K562 (cell line): ENCODE measurements at regions not wholly inside any gene's neighbourhood (a gene's known extent, or its start where the extent isn't known, plus 50 kb on each side); places are given as distances from the start of the nearest gene placed in this dataset.

Source experiments
- ATAC-seq: fragments of 200-7000 bp; cut with Tn5 transposase; 3 replicates; pipeline ENCODE4 v1.9.1; 2020; ENCODE audit warnings: moderate library complexity
- BruUV-seq: library from RNA; stranded (reverse); fragments of 400-500 nt; replicated peaks from 2 replicates; lab custom pipeline; 2021; lab: Mats Ljungman, UMichigan
- CTCF ChIA-PET: fragments of 300-600 bp; formaldehyde crosslinking; extraction: SDS; loops from one replicate; lab custom pipeline; 2021; ENCODE audit warnings: low intra/inter-chr PET ratio; lab: Yijun Ruan, JAX
- POLR2A ChIA-PET: fragments of 300-600, 350-650 bp; sonication (Branson Sonifier 250); formaldehyde crosslinking; extraction: SDS; loops from one replicate; lab custom pipeline; 2021; ENCODE audit warnings: antibody characterized with exemption, inconsistent platforms; lab: Yijun Ruan, JAX
- DNase-seq, 4 experiments: peaks; one replicate each; pipeline versions ENCODE4 v3.0.0 to v3.0.0-alpha.2; 2011 to 2018; ENCODE audit warnings: low spot score in 3 of 4, mixed read lengths in 3 of 4; ENCODE audit errors: extremely low read depth in 1 of 4
- FAIRE-seq: peaks from 2 replicates; lab custom pipeline; 2011; peaks lifted over from hg19 to GRCh38; lab: Jason Lieb, UNC
- H2AFZ ChIP-seq: 2 replicates; pipeline ENCODE4 v1.6.0; 2011; ENCODE audit warnings: low read depth, low read length, control low read depth, inconsistent platforms
- H3K27ac ChIP-seq: fragments of 200-600 bp; 3 replicates; pipeline ENCODE4 v1.8.0; 2011; ENCODE audit warnings: low read depth, mild to moderate bottlenecking, control low read depth, inconsistent platforms, low read length, moderate library complexity, mixed read lengths; ENCODE audit errors: extremely low read depth
- H3K27me3 ChIP-seq, 2 experiments: fragments of 300-600 bp in 1 of 2; 2 replicates in 1 of 2; 3 replicates in 1 of 2; pipeline versions ENCODE4 v1.6.0 to v1.8.0; 2011; ENCODE audit warnings: inconsistent platforms in 2 of 2, low read length in 2 of 2, mild to moderate bottlenecking in 1 of 2, mixed read lengths in 1 of 2, moderate library complexity in 1 of 2; ENCODE audit not compliant: control insufficient read depth in 2 of 2, insufficient read depth in 2 of 2
- H3K36me3 ChIP-seq: fragments of 300-600 bp; 3 replicates; pipeline ENCODE4 v1.8.0; 2011; ENCODE audit warnings: mild to moderate bottlenecking, low read length, inconsistent platforms; ENCODE audit not compliant: control insufficient read depth, insufficient read depth
- H3K4me1 ChIP-seq, 2 experiments: fragments of 200-600 bp in 1 of 2; replicated peaks in 1 of 2; 2 replicates in 1 of 2; 3 replicates in 1 of 2; pipeline versions ENCODE4 v1.5.1 to v1.8.0; 2011; ENCODE audit warnings: inconsistent platforms in 2 of 2, low read length in 2 of 2, mild to moderate bottlenecking in 1 of 2, mixed read lengths in 1 of 2, moderate library complexity in 1 of 2; ENCODE audit not compliant: control insufficient read depth in 2 of 2, insufficient read depth in 2 of 2
- H3K4me2 ChIP-seq: 2 replicates; pipeline ENCODE4 v1.6.1; 2011; ENCODE audit warnings: low read length, control low read depth, inconsistent platforms, mixed read lengths; ENCODE audit not compliant: insufficient read depth
- H3K4me3 ChIP-seq: fragments of 200-600 bp; sonication (generic), shearing (Covaris generic); 2 replicates; pipeline ENCODE4 v1.5.1; 2016; ENCODE audit warnings: control low read depth, inconsistent platforms
- H3K79me2 ChIP-seq: fragments of 200-600 bp; 3 replicates; pipeline ENCODE4 v1.8.0; 2011; ENCODE audit warnings: low read length, inconsistent platforms; ENCODE audit not compliant: control insufficient read depth, insufficient read depth
- H3K9ac ChIP-seq, 2 experiments: 2 replicates each; pipeline versions ENCODE4 v1.6.0 to v1.6.1; 2011; ENCODE audit warnings: low read depth in 2 of 2, low read length in 2 of 2, control low read depth in 1 of 2, inconsistent platforms in 1 of 2, mild to moderate bottlenecking in 1 of 2, mixed read lengths in 1 of 2; ENCODE audit not compliant: insufficient read depth in 1 of 2
- H3K9me1 ChIP-seq: one replicate; pipeline ENCODE4 v1.6.0; 2011; ENCODE audit warnings: inconsistent platforms, mild to moderate bottlenecking, low read length, moderate library complexity; ENCODE audit not compliant: control insufficient read depth, insufficient read depth
- H3K9me3 ChIP-seq: replicated peaks from 2 replicates; pipeline ENCODE4 v1.5.1; 2011; ENCODE audit warnings: low read depth, low read length, inconsistent platforms; ENCODE audit not compliant: control insufficient read depth, insufficient read depth
- H4K20me1 ChIP-seq: replicated peaks from 2 replicates; pipeline ENCODE4 v1.6.1; 2011; ENCODE audit warnings: low read length, inconsistent platforms, mixed read lengths; ENCODE audit not compliant: control insufficient read depth, insufficient read depth
- ARID2 ChIP-seq: fragments of 450-650 bp; IDR thresholded peaks from 2 replicates; pipeline ENCODE4 v1.6.1; 2017; ENCODE audit warnings: antibody characterized with exemption, mild to moderate bottlenecking
- BRD9 ChIP-seq: fragments of 450-650 bp; IDR thresholded peaks from 2 replicates; pipeline ENCODE4 v1.6.1; 2018; ENCODE audit warnings: low read depth; ENCODE audit not compliant: partially characterized antibody
- CBFB ChIP-seq: sonication (generic); formaldehyde crosslinking; IDR thresholded peaks from 2 replicates; pipeline ENCODE4 v1.4.0; 2020; ENCODE audit warnings: mild to moderate bottlenecking, missing genetic modification reagents
- HMGXB4 ChIP-seq: sonication (generic); formaldehyde crosslinking; IDR thresholded peaks from 2 replicates; pipeline ENCODE4 v1.8.1; 2023; ENCODE audit warnings: mild to moderate bottlenecking, missing genetic modification reagents
- HNRNPH1 ChIP-seq: fragments of 200-400 bp; formaldehyde crosslinking; optimal IDR thresholded peaks from 2 replicates; pipeline ENCODE3; 2017; ENCODE audit warnings: low read depth, mild to moderate bottlenecking, low read length, moderate library complexity
- ZNF134 ChIP-seq: fragments of 250-450 bp; sonication (Bioruptor Pico); conservative IDR thresholded peaks from 2 replicates; pipeline ENCODE4 v1.4.0; 2020
- ZNF699 ChIP-seq: fragments of 250-450 bp; sonication (Bioruptor Pico); IDR thresholded peaks from 2 replicates; pipeline ENCODE4 v1.8.0; 2021; ENCODE audit warnings: mild to moderate bottlenecking, moderate library complexity; ENCODE audit not compliant: insufficient replicate concordance
- ZNF707 ChIP-seq: fragments of 250-450 bp; sonication (Bioruptor Pico); conservative IDR thresholded peaks from 2 replicates; pipeline ENCODE4 v1.8.0; 2022; ENCODE audit warnings: inconsistent platforms, mild to moderate bottlenecking, moderate library complexity
- in situ Hi-C: fragments of 300-500 bp; cut with MboI; formaldehyde crosslinking; loops from 4 replicates; pipeline ENCODE4 v1.15.0; 2018; ENCODE audit warnings: inconsistent platforms, mixed read lengths
- intact Hi-C: fragments of 100-400 bp; cut with micrococcal nuclease; formaldehyde crosslinking; loops from 2 replicates; pipeline ENCODE4 v1.14.2; 2022
- TF ChIP-seq, protein P1 (sequence below): sonication (generic); formaldehyde crosslinking; IDR thresholded peaks from 2 replicates; pipeline ENCODE4 v1.8.0; 2022; ENCODE audit warnings: mild to moderate bottlenecking, missing genetic modification reagents, borderline replicate concordance

DNA sequence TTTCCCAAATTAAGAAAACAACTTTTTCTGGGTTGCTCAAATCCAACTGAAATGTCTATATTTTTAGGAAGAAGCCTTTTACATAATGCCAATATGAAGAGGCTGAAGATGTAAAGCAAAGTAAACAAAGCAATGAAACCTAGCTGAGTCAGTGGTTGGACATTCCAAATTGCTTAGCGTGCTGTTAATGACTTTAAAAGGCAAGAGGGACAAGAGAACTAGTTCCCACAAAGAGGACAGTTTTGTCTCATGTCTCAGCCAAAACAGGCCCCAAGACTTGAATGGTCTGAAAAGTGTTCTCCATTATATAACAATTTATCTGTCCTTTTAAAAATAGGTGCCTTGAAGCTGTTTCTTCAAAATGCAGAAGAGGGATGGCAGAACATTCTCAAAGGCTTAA, 407.0 kb downstream of the ENC1 start (continued):
- TF ChIP-seq HMGXB4 = no peak
- no peak for TF ChIP-seq ARID2
- TF ChIP-seq, protein P1, sequence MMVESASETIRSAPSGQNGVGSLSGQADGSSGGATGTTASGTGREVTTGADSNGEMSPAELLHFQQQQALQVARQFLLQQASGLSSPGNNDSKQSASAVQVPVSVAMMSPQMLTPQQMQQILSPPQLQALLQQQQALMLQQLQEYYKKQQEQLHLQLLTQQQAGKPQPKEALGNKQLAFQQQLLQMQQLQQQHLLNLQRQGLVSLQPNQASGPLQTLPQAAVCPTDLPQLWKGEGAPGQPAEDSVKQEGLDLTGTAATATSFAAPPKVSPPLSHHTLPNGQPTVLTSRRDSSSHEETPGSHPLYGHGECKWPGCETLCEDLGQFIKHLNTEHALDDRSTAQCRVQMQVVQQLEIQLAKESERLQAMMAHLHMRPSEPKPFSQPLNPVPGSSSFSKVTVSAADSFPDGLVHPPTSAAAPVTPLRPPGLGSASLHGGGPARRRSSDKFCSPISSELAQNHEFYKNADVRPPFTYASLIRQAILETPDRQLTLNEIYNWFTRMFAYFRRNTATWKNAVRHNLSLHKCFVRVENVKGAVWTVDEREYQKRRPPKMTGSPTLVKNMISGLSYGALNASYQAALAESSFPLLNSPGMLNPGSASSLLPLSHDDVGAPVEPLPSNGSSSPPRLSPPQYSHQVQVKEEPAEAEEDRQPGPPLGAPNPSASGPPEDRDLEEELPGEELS (CRISPR knock-in tag) = no peak
- no peak for TF ChIP-seq BRD9
- no peak for TF ChIP-seq CBFB

- ATAC-seq = no peak
- BruUV-seq = no TSS peak
- H2AFZ ChIP-seq = no peak overlapping the region
- H3K4me2 ChIP-seq = no peak overlapping the region
- H3K4me3 ChIP-seq = no peak overlapping the region
- no peaks in the 10 kb centered on the region for H4K20me1 ChIP-seq
- intact Hi-C loops (no loop called here), in situ Hi-C loops (no loop called here)
- H3K27me3 ChIP-seq = peaks cover 0 to under 1% of the 10 kb centered on the region in 2 experiments; a peak in 2 of 5 replicates
- H3K36me3 ChIP-seq = no peaks in the 10 kb centered on the region
- no peaks in the 10 kb centered on the region for H3K9me1 ChIP-seq
- no peak overlapping the region for H3K9ac ChIP-seq
- no peaks in the 10 kb centered on the region for H3K9me3 ChIP-seq
- TF ChIP-seq HNRNPH1 (no peak), ZNF699 (CRISPR knock-in tag) (no peak), ZNF707 (no peak), ZNF134 (CRISPR knock-in tag) (no peak)
- TF ChIP-seq, all 486 proteins: peak for 0
- H3K79me2 ChIP-seq = no peaks in the 10 kb centered on the region
- DNase-seq (no peak), FAIRE-seq (no peak)
- H3K27ac ChIP-seq = no peak overlapping the region
- CTCF ChIA-PET = no interaction called here
- POLR2A ChIA-PET = no interaction called here
- no peaks in the 10 kb centered on the region for H3K4me1 ChIP-seq
Measured at GRCh38 chr5:74233091-74233490, 407.4 kb downstream of the ENC1 start.
